H1 (cell line): ENCODE measurements at regions not wholly inside any gene's neighbourhood (a gene's known extent, or its start where the extent isn't known, plus 50 kb on each side); places are given as distances from the start of the nearest gene placed in this dataset.

Experiments
- CBX8 ChIP-seq: fragments of 300-800, 300-1000 bp; sonication (generic); IDR thresholded peaks from 2 replicates; pipeline ENCODE4 v1.7.1; 2016; ENCODE audit warnings: low read depth, low read length, borderline replicate concordance
- CREB1 ChIP-seq: IDR thresholded peaks from 2 replicates; pipeline ENCODE4 v1.6.1; 2012; ENCODE audit warnings: inconsistent platforms
- CTCF ChIP-seq, 3 experiments: IDR thresholded peaks; 1 replicate in 2 of 3; 2 replicates in 1 of 3; pipeline versions ENCODE4 v1.5.1 to v1.6.1; 2011; ENCODE audit warnings: low read length in 3 of 3, mild to moderate bottlenecking in 3 of 3, inconsistent platforms in 2 of 3, low read depth in 1 of 3, moderate library complexity in 1 of 3; ENCODE audit not compliant: insufficient read depth in 1 of 3; ENCODE audit errors: control extremely low read depth in 1 of 3
- EZH2 ChIP-seq: fragments of 200-600 bp; sonication (generic); IDR thresholded peaks from 2 replicates; pipeline ENCODE4 v1.7.1; 2012; ENCODE audit warnings: low read depth, mild to moderate bottlenecking, moderate library complexity, low read length, inconsistent platforms; ENCODE audit not compliant: severe bottlenecking
- KDM4A ChIP-seq: IDR thresholded peaks from one replicate; pipeline ENCODE4 v1.7.1; 2012; ENCODE audit warnings: low read depth, mild to moderate bottlenecking, moderate library complexity, low read length, inconsistent platforms; ENCODE audit not compliant: severe bottlenecking
- POLR2A ChIP-seq, 2 experiments: IDR thresholded peaks; 1 replicate in 1 of 2; 2 replicates in 1 of 2; pipeline ENCODE4 v1.6.1; 2011; ENCODE audit warnings: low read depth in 2 of 2, low read length in 2 of 2, mild to moderate bottlenecking in 2 of 2; ENCODE audit errors: control extremely low read depth in 1 of 2
- RXRA ChIP-seq: IDR thresholded peaks from 2 replicates; pipeline ENCODE4 v1.6.1; 2011; ENCODE audit warnings: low read depth, mild to moderate bottlenecking, low read length, moderate library complexity; ENCODE audit not compliant: insufficient read depth
- SIRT6 ChIP-seq: IDR thresholded peaks from one replicate; pipeline ENCODE4 v1.7.1; 2012; ENCODE audit warnings: low read length, inconsistent platforms
- SP1 ChIP-seq: IDR thresholded peaks from 2 replicates; pipeline ENCODE4 v1.6.1; 2011; ENCODE audit warnings: low read depth, low read length
- TCF12 ChIP-seq: IDR thresholded peaks from 2 replicates; pipeline ENCODE4 v1.6.1; 2011; ENCODE audit warnings: low read depth, mild to moderate bottlenecking, low read length
- TEAD4 ChIP-seq: IDR thresholded peaks from 2 replicates; pipeline ENCODE4 v1.6.1; 2012; ENCODE audit warnings: low read depth, low read length, inconsistent platforms, mixed read lengths
- YY1 ChIP-seq: IDR thresholded peaks from 2 replicates; pipeline ENCODE4 v1.6.1; 2011; ENCODE audit warnings: low read depth, mild to moderate bottlenecking, low read length
- ZNF274 ChIP-seq: IDR thresholded peaks from 2 replicates; pipeline ENCODE4 v1.7.0; 2012; ENCODE audit warnings: low read length, borderline replicate concordance; ENCODE audit errors: extremely low read depth

- TF ChIP-seq CBX8: no peak
- TF ChIP-seq TCF12: no peak
- TF ChIP-seq CREB1: no peak
- TF ChIP-seq CTCF (IDR thresholded peaks at IDR 0.05; ENCODE audit: control extremely low read depth in 1 of 3, insufficient read depth in 1 of 3, low read depth in 1 of 3, low read length in 3 of 3): no peak
- no peak for TF ChIP-seq RXRA
- no peak for TF ChIP-seq KDM4A
- no peak for TF ChIP-seq ZNF274
- TF ChIP-seq TEAD4: no peak
- TF ChIP-seq EZH2: no peak
- no peak for TF ChIP-seq SP1
- no peak for TF ChIP-seq YY1
- TF ChIP-seq SIRT6: no peak
- no peak for TF ChIP-seq POLR2A (IDR thresholded peaks at IDR 0.05; ENCODE audit: control extremely low read depth in 1 of 2, low read depth in 2 of 2, low read length in 2 of 2)
Measured at GRCh38 chr10:57707300-57707658, 560.4 kb downstream of the IPMK start.
